GM12878 (cell line): ENCODE measurements at regions not wholly inside any gene's neighbourhood (a gene's known extent, or its start where the extent isn't known, plus 50 kb on each side); places are given as distances from the start of the nearest gene placed in this dataset.

ENCODE experiments used
- ATAC-seq: fragments of 200-7000 bp; cut with Tn5 transposase; 3 replicates; pipeline ENCODE4 v1.9.1; 2020; ENCODE audit warnings: mild to moderate bottlenecking, moderate library complexity
- BruUV-seq: library from RNA; stranded (reverse); fragments of 400-500 nt; replicated peaks from 2 replicates; lab custom pipeline; 2021; lab: Mats Ljungman, UMichigan
- CTCF ChIA-PET: fragments of 300-600 bp; sonication (Branson Sonifier 250); formaldehyde crosslinking; extraction: SDS; loops from one replicate; lab custom pipeline; 2021; ENCODE audit warnings: inconsistent platforms; lab: Yijun Ruan, JAX
- POLR2A ChIA-PET: fragments of 350-600 bp; formaldehyde crosslinking; extraction: SDS; loops from one replicate; lab custom pipeline; 2021; ENCODE audit warnings: inconsistent platforms; lab: Charles Lee
- RAD21 ChIA-PET: fragments of 300-600 bp; sonication (Branson Sonifier 250); formaldehyde crosslinking; loops from one replicate; lab custom pipeline; 2023; ENCODE audit warnings: antibody characterized with exemption; ENCODE audit not compliant: unreplicated experiment; lab: Charles Lee
- SMC1A ChIA-PET: fragments of 300-600 bp; sonication (Branson Sonifier 250); formaldehyde crosslinking; loops from one replicate; lab custom pipeline; 2023; ENCODE audit not compliant: unreplicated experiment, uncharacterized antibody; lab: Charles Lee
- DNase-seq: peaks from one replicate; pipeline ENCODE4 v3.0.0-alpha.2; 2011; ENCODE audit warnings: low read depth, low spot score
- FAIRE-seq: peaks from 3 replicates; lab custom pipeline; 2011; peaks lifted over from hg19 to GRCh38; lab: Jason Lieb, UNC
- H2AFZ ChIP-seq: 2 replicates; pipeline ENCODE4 v1.6.0; 2011; ENCODE audit warnings: low read depth, low read length, control low read depth; ENCODE audit not compliant: control insufficient read depth
- H3K27ac ChIP-seq: 2 replicates; pipeline ENCODE4 v1.5.1; 2011; ENCODE audit warnings: control low read depth; ENCODE audit not compliant: control insufficient read depth, insufficient read depth
- H3K27me3 ChIP-seq, 2 experiments: replicated peaks in 1 of 2; 2 replicates each; pipeline versions ENCODE4 v1.6.0 to v1.6.1; 2011; ENCODE audit warnings: low read length in 1 of 2; ENCODE audit not compliant: control insufficient read depth in 2 of 2, insufficient read depth in 2 of 2
- H3K36me3 ChIP-seq, 2 experiments: 2 replicates each; pipeline ENCODE4 v1.5.1; 2011; ENCODE audit warnings: low read length in 1 of 2; ENCODE audit not compliant: control insufficient read depth in 2 of 2, insufficient read depth in 2 of 2
- H3K4me1 ChIP-seq: 2 replicates; pipeline ENCODE4 v1.6.1; 2011; ENCODE audit warnings: mild to moderate bottlenecking, low read length, moderate library complexity, mixed read lengths; ENCODE audit not compliant: control insufficient read depth, insufficient read depth
- H3K4me2 ChIP-seq: 2 replicates; pipeline ENCODE4 v1.6.0; 2011; ENCODE audit warnings: control low read depth; ENCODE audit not compliant: control insufficient read depth, insufficient read depth
- H3K4me3 ChIP-seq: fragments of 200-600 bp; sonication (generic); 2 replicates; pipeline ENCODE4 v1.5.1; 2016
- H3K79me2 ChIP-seq: 2 replicates; pipeline ENCODE4 v1.6.0; 2011; ENCODE audit warnings: low read length; ENCODE audit not compliant: control insufficient read depth, insufficient read depth
- H3K9ac ChIP-seq: 2 replicates; pipeline ENCODE4 v1.8.0; 2011; ENCODE audit warnings: low read length, control low read depth, mixed read lengths; ENCODE audit not compliant: control insufficient read depth, insufficient read depth
- H3K9me3 ChIP-seq: replicated peaks from 3 replicates; pipeline ENCODE4 v1.5.1; 2011; ENCODE audit warnings: mild to moderate bottlenecking, low read length; ENCODE audit not compliant: control insufficient read depth, insufficient read depth
- H4K20me1 ChIP-seq: 2 replicates; pipeline ENCODE4 v1.6.0; 2011; ENCODE audit not compliant: control insufficient read depth, insufficient read depth
- DPF2 ChIP-seq: fragments of 450-650 bp; IDR thresholded peaks from 2 replicates; pipeline ENCODE4 v1.6.1; 2017; ENCODE audit warnings: mild to moderate bottlenecking
- ETV6 ChIP-seq, 2 experiments: fragments of 450-650 bp in 1 of 2; IDR thresholded peaks in 1 of 2; conservative IDR thresholded peaks in 1 of 2; 2 replicates each; pipeline ENCODE4 v1.6.1; 2014; ENCODE audit warnings: antibody characterized with exemption in 1 of 2, borderline replicate concordance in 1 of 2, low read depth in 1 of 2, mild to moderate bottlenecking in 1 of 2, moderate library complexity in 1 of 2
- NFYB ChIP-seq: IDR thresholded peaks from 2 replicates; pipeline ENCODE4 v1.6.1; 2011; ENCODE audit warnings: low read depth, mild to moderate bottlenecking, low read length, improper control_type of control experiment, moderate library complexity; ENCODE audit not compliant: insufficient read depth
- SPI1 ChIP-seq: IDR thresholded peaks from 2 replicates; pipeline ENCODE4 v1.6.1; 2011; ENCODE audit warnings: low read depth, mild to moderate bottlenecking, low read length, moderate library complexity, borderline replicate concordance; ENCODE audit not compliant: insufficient read depth
- STAT1 ChIP-seq: fragments of 450-650 bp; conservative IDR thresholded peaks from 2 replicates; pipeline ENCODE4 v1.6.1; 2014; ENCODE audit warnings: antibody characterized with exemption, mild to moderate bottlenecking
- WRNIP1 ChIP-seq: IDR thresholded peaks from 2 replicates; pipeline ENCODE4 v1.6.1; 2011; ENCODE audit warnings: low read depth, low read length, improper control_type of control experiment, borderline replicate concordance
- WGBS: methylation state at CpG from one replicate; pipeline ENCODE4 v1.1.6; 2016; ENCODE audit warnings: low lambda C conversion rate; ENCODE audit not compliant: insufficient replicate concordance, insufficient coverage; ENCODE audit errors: missing lambda C conversion rate; 5-methylcytosine and 5-hydroxymethylcytosine counted together
- in situ Hi-C: fragments of 300-500 bp; cut with MboI; formaldehyde crosslinking; loops from 9 replicates; pipeline ENCODE4 v1.14.3; 2018; ENCODE audit warnings: mixed read lengths
- intact Hi-C: fragments of 100-400 bp; cut with micrococcal nuclease; formaldehyde crosslinking; loops from one replicate; pipeline ENCODE4 v1.14.2; 2022; ENCODE audit not compliant: unreplicated experiment
- TF ChIP-seq, protein P1 (sequence below): IDR thresholded peaks from 2 replicates; pipeline ENCODE4 v1.6.1; 2011; ENCODE audit warnings: borderline replicate concordance, low read depth, mild to moderate bottlenecking, moderate library complexity, mixed read lengths, low read length; ENCODE audit not compliant: insufficient read depth; ENCODE audit errors: extremely low read length
- TF ChIP-seq, protein P2 (sequence below): fragments of 450-650 bp; IDR thresholded peaks from 2 replicates; pipeline ENCODE4 v1.6.1; 2017; ENCODE audit warnings: antibody characterized with exemption, mild to moderate bottlenecking, moderate library complexity
- TF ChIP-seq, protein P3 (sequence below): IDR thresholded peaks from 2 replicates; pipeline ENCODE4 v1.6.1; 2012; ENCODE audit warnings: improper control_type of control experiment, low read depth, low read length; ENCODE audit not compliant: insufficient replicate concordance

DNA sequence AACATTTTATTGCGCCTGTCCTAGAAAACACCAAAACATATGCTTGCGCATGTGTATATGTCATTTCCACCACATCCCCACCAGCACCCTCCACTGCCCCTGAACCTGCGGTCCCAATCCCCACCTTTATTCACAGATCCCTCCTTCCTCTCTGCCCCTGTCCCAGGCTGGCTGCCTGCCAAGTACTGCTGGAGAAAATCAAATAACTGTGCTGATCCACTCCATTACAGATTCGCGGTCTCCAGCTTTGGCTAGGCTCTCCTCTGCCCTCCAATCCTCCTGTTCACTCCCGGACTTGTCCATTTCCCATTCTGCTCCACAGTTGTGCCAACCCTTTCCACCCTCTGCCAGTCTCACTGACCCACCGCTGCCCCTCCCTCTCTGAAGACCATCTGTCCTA, 59.3 kb upstream of the GJB5 start:
- FAIRE-seq = no peak
- Histone ChIP-seq H3K27me3 (peaks cover 0 to 2% of the 10 kb centered on the region in 2 experiments; a peak in 1 of 4 replicates), H3K9ac (no peak overlapping the region)
- TF ChIP-seq WRNIP1 (no peak), NFYB (no peak), DPF2 (no peak), STAT1 (no peak), SPI1 (no peak), ETV6 (conservative IDR thresholded peaks at IDR 0.05 in 1 of 2, IDR thresholded peaks at IDR 0.05 in 1 of 2; ENCODE audit: borderline replicate concordance in 1 of 2, low read depth in 1 of 2) (no peak)
- TF ChIP-seq, protein P1, sequence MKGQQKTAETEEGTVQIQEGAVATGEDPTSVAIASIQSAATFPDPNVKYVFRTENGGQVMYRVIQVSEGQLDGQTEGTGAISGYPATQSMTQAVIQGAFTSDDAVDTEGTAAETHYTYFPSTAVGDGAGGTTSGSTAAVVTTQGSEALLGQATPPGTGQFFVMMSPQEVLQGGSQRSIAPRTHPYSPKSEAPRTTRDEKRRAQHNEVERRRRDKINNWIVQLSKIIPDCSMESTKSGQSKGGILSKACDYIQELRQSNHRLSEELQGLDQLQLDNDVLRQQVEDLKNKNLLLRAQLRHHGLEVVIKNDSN = no peak
- TF ChIP-seq, protein P2, sequence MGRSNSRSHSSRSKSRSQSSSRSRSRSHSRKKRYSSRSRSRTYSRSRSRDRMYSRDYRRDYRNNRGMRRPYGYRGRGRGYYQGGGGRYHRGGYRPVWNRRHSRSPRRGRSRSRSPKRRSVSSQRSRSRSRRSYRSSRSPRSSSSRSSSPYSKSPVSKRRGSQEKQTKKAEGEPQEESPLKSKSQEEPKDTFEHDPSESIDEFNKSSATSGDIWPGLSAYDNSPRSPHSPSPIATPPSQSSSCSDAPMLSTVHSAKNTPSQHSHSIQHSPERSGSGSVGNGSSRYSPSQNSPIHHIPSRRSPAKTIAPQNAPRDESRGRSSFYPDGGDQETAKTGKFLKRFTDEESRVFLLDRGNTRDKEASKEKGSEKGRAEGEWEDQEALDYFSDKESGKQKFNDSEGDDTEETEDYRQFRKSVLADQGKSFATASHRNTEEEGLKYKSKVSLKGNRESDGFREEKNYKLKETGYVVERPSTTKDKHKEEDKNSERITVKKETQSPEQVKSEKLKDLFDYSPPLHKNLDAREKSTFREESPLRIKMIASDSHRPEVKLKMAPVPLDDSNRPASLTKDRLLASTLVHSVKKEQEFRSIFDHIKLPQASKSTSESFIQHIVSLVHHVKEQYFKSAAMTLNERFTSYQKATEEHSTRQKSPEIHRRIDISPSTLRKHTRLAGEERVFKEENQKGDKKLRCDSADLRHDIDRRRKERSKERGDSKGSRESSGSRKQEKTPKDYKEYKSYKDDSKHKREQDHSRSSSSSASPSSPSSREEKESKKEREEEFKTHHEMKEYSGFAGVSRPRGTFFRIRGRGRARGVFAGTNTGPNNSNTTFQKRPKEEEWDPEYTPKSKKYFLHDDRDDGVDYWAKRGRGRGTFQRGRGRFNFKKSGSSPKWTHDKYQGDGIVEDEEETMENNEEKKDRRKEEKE = no peak
- TF ChIP-seq, protein P3, sequence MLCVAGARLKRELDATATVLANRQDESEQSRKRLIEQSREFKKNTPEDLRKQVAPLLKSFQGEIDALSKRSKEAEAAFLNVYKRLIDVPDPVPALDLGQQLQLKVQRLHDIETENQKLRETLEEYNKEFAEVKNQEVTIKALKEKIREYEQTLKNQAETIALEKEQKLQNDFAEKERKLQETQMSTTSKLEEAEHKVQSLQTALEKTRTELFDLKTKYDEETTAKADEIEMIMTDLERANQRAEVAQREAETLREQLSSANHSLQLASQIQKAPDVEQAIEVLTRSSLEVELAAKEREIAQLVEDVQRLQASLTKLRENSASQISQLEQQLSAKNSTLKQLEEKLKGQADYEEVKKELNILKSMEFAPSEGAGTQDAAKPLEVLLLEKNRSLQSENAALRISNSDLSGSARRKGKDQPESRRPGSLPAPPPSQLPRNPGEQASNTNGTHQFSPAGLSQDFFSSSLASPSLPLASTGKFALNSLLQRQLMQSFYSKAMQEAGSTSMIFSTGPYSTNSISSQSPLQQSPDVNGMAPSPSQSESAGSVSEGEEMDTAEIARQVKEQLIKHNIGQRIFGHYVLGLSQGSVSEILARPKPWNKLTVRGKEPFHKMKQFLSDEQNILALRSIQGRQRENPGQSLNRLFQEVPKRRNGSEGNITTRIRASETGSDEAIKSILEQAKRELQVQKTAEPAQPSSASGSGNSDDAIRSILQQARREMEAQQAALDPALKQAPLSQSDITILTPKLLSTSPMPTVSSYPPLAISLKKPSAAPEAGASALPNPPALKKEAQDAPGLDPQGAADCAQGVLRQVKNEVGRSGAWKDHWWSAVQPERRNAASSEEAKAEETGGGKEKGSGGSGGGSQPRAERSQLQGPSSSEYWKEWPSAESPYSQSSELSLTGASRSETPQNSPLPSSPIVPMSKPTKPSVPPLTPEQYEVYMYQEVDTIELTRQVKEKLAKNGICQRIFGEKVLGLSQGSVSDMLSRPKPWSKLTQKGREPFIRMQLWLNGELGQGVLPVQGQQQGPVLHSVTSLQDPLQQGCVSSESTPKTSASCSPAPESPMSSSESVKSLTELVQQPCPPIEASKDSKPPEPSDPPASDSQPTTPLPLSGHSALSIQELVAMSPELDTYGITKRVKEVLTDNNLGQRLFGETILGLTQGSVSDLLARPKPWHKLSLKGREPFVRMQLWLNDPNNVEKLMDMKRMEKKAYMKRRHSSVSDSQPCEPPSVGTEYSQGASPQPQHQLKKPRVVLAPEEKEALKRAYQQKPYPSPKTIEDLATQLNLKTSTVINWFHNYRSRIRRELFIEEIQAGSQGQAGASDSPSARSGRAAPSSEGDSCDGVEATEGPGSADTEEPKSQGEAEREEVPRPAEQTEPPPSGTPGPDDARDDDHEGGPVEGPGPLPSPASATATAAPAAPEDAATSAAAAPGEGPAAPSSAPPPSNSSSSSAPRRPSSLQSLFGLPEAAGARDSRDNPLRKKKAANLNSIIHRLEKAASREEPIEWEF = no peak
- TF ChIP-seq, all 136 proteins: peak for 0
- 70% methylated on average over 7 of the region's 7 CpGs for WGBS
- no peaks in the 10 kb centered on the region for H3K36me3 ChIP-seq
- in situ Hi-C loops (no loop called here), intact Hi-C loops (no loop called here)
- ATAC-seq (no peak), DNase-seq (no peak)
- no TSS peak for BruUV-seq
- ChIA-PET CTCF (no interaction called here), POLR2A (no interaction called here), SMC1A (no interaction called here), RAD21 (no interaction called here)
- H4K20me1 ChIP-seq = no peaks in the 10 kb centered on the region; the same call in 1 of the 2 replicates
- no peak overlapping the region for H3K4me3 ChIP-seq
- H3K27ac ChIP-seq = no peak overlapping the region
- H3K4me2 ChIP-seq = no peak overlapping the region
- no peak overlapping the region for H2AFZ ChIP-seq
- no peaks in the 10 kb centered on the region for H3K79me2 ChIP-seq
- H3K4me1 ChIP-seq = no peaks in the 10 kb centered on the region
- H3K9me3 ChIP-seq = no peaks in the 10 kb centered on the region
